Neural crest cell (in vitro differentiated cells): ENCODE measurements at regions not wholly inside any gene's neighbourhood (a gene's known extent, or its start where the extent isn't known, plus 50 kb on each side); places are given as distances from the start of the nearest gene placed in this dataset.

ENCODE experiments used
- DNase-seq: peaks from one replicate; pipeline ENCODE4 v3.0.0; 2021; ENCODE audit warnings: low read depth, mixed read lengths, low spot score
- H3K27ac Mint-ChIP-seq: one replicate; pipeline ENCODE4 v1.8.0; 2021; ENCODE audit warnings: mild to moderate bottlenecking, mixed read lengths; ENCODE audit not compliant: unreplicated experiment
- H3K27me3 Mint-ChIP-seq: 2 replicates; pipeline ENCODE4 v1.8.0; 2021; ENCODE audit warnings: low read depth, mild to moderate bottlenecking, mixed read lengths
- H3K36me3 Mint-ChIP-seq: 2 replicates; pipeline ENCODE4 v1.8.0; 2021; ENCODE audit warnings: low read depth, mild to moderate bottlenecking, mixed read lengths
- H3K4me1 Mint-ChIP-seq: 2 replicates; pipeline ENCODE4 v1.8.0; 2021; ENCODE audit warnings: mixed read lengths
- H3K4me3 Mint-ChIP-seq: one replicate; pipeline ENCODE4 v1.8.0; 2021; ENCODE audit warnings: mild to moderate bottlenecking, mixed read lengths
- H3K9me3 Mint-ChIP-seq: 2 replicates; pipeline ENCODE4 v1.8.0; 2021; ENCODE audit warnings: mixed read lengths
- CTCF ChIP-seq: fragments of 200-600 bp; sonication (generic); conservative IDR thresholded peaks from 2 replicates; pipeline ENCODE4 v1.5.0; 2021; ENCODE audit warnings: antibody characterized with exemption, mild to moderate bottlenecking

GRCh38 chr6:56808871-56809359 is 146.0 kb upstream of the BEND6 start:
- Mint-ChIP-seq H3K27ac (peak overlapping the region; percentile 2), H3K27me3 (no peaks in the 10 kb centered on the region), H3K4me1 (peaks cover 32% of the 10 kb centered on the region), H3K4me3 (no peak overlapping the region), H3K9me3 (no peaks in the 10 kb centered on the region), H3K36me3 (no peaks in the 10 kb centered on the region)
- no peak for TF ChIP-seq CTCF
- no peak for DNase-seq

GRCh38 chr6:56807989-56808337 is 146.9 kb upstream of the BEND6 start:
- Mint-ChIP-seq H3K4me1 (peaks cover 42% of the 10 kb centered on the region), H3K27me3 (no peaks in the 10 kb centered on the region), H3K9me3 (no peaks in the 10 kb centered on the region), H3K36me3 (no peaks in the 10 kb centered on the region), H3K27ac (no peak overlapping the region), H3K4me3 (no peak overlapping the region)
- DNase-seq: no peak
- no peak for TF ChIP-seq CTCF

GRCh38 chr6:56807326-56807988 is 147.4 kb upstream of the BEND6 start:
- no peaks in the 10 kb centered on the region for H3K36me3 Mint-ChIP-seq
- H3K4me3 Mint-ChIP-seq: no peak overlapping the region
- H3K4me1 Mint-ChIP-seq: peaks cover 47% of the 10 kb centered on the region

GRCh38 chr6:56806368-56806767 is 148.5 kb upstream of the BEND6 start:
- H3K27me3 Mint-ChIP-seq: no peaks in the 10 kb centered on the region
- no peak for TF ChIP-seq CTCF
- H3K9me3 Mint-ChIP-seq: no peaks in the 10 kb centered on the region
- no peak overlapping the region for H3K4me3 Mint-ChIP-seq
- no peak overlapping the region for H3K27ac Mint-ChIP-seq
- H3K4me1 Mint-ChIP-seq: peaks cover 50% of the 10 kb centered on the region
- H3K36me3 Mint-ChIP-seq: no peaks in the 10 kb centered on the region
- no peak for DNase-seq

More at GRCh38 chr6:56807326-56807988, 147.4 kb upstream of the BEND6 start:
- H3K9me3 Mint-ChIP-seq: no peaks in the 10 kb centered on the region
- no peaks in the 10 kb centered on the region for H3K27me3 Mint-ChIP-seq
- H3K27ac Mint-ChIP-seq: no peak overlapping the region
- DNase-seq: no peak
- TF ChIP-seq CTCF: no peak

- no peak for TF ChIP-seq CTCF
- H3K36me3 Mint-ChIP-seq: no peaks in the 10 kb centered on the region
- no peak for DNase-seq
- H3K4me1 Mint-ChIP-seq: peaks cover 55% of the 10 kb centered on the region
- H3K27me3 Mint-ChIP-seq: no peaks in the 10 kb centered on the region
- H3K9me3 Mint-ChIP-seq: no peaks in the 10 kb centered on the region
- no peak overlapping the region for H3K27ac Mint-ChIP-seq
- no peak overlapping the region for H3K4me3 Mint-ChIP-seq
Observed at GRCh38 chr6:56804996-56805395, 149.9 kb upstream of the BEND6 start.
